Endothelial cell of umbilical vein (primary cell): ENCODE measurements at regions not wholly inside any gene's neighbourhood (a gene's known extent, or its start where the extent isn't known, plus 50 kb on each side); places are given as distances from the start of the nearest gene placed in this dataset.

ENCODE experiments used
- CTCF ChIP-seq, 2 donors: IDR thresholded peaks; 1 replicate in 1 of 2; 2 replicates in 1 of 2; pipeline ENCODE4 v1.5.1; 2011; ENCODE audit warnings: low read length in 2 of 2, mild to moderate bottlenecking in 2 of 2, moderate library complexity in 2 of 2, control low read depth in 1 of 2, inconsistent platforms in 1 of 2, low read depth in 1 of 2; ENCODE audit not compliant: insufficient read depth in 1 of 2; ENCODE audit errors: extremely low read depth in 1 of 2
- FOS ChIP-seq: IDR thresholded peaks from 2 replicates; pipeline ENCODE4 v1.6.1; 2011; ENCODE audit warnings: mild to moderate bottlenecking, low read length, moderate library complexity, borderline replicate concordance; ENCODE audit not compliant: insufficient read depth
- GATA2 ChIP-seq: IDR thresholded peaks from 2 replicates; pipeline ENCODE4 v1.7.0; 2011; ENCODE audit warnings: low read depth, mild to moderate bottlenecking, moderate library complexity, mixed read lengths, low read length; ENCODE audit not compliant: insufficient read length, insufficient read depth
- MAX ChIP-seq: IDR thresholded peaks from 2 replicates; pipeline ENCODE4 v1.6.1; 2011; ENCODE audit not compliant: insufficient read depth, insufficient read length
- POLR2A ChIP-seq: IDR thresholded peaks from 2 replicates; pipeline ENCODE4 v1.6.1; 2012; ENCODE audit warnings: low read depth, mild to moderate bottlenecking, control low read depth, low read length
- POLR2AphosphoS5 ChIP-seq: IDR thresholded peaks from 2 replicates; pipeline ENCODE4 v1.6.1; 2012; ENCODE audit warnings: low read depth, mild to moderate bottlenecking, control low read depth, low read length, moderate library complexity; ENCODE audit not compliant: insufficient read depth

- no peak for TF ChIP-seq POLR2A
- TF ChIP-seq FOS: no peak
- TF ChIP-seq POLR2AphosphoS5: no peak
- no peak for TF ChIP-seq GATA2
- TF ChIP-seq MAX: no peak
- no peak for TF ChIP-seq CTCF (IDR thresholded peaks at IDR 0.05; ENCODE audit: extremely low read depth in 1 of 2, insufficient read depth in 1 of 2, low read depth in 1 of 2, low read length in 2 of 2)
Measured at GRCh38 chr6:74133073-74133472, 437.1 kb downstream of the CD109 start.
